ENCODE measurements at regions not wholly inside any gene's neighbourhood (a gene's known extent, or its start where the extent isn't known, plus 50 kb on each side); places are given as distances from the start of the nearest gene placed in this dataset.

GRCh38 chr3:4069796-4070195, 233.4 kb upstream of the SETMAR start:
- TF ChIP-seq CTCF (IDR thresholded peaks at IDR 0.05) (no peak), POLR2A (IDR thresholded peaks at IDR 0.05) (no peak)

All from tibial nerve (tissue), 3 donors.